Hepatocyte (in vitro differentiated cells): ENCODE measurements at regions not wholly inside any gene's neighbourhood (a gene's known extent, or its start where the extent isn't known, plus 50 kb on each side); places are given as distances from the start of the nearest gene placed in this dataset.
"Not testable (repeated sequence)": the region's sequence is repeated elsewhere in the genome, so short reads cannot be mapped to it uniquely, and the experiment has no call there.

ENCODE experiments used
- DNase-seq: peaks from one replicate; pipeline ENCODE4 v3.0.0-alpha.2; 2016; ENCODE audit warnings: low spot score
- H2AFZ ChIP-seq: fragments of 200-600 bp; sonication (generic); 2 replicates; pipeline ENCODE4 v1.6.0; 2016; ENCODE audit warnings: antibody characterized with exemption, mild to moderate bottlenecking
- H3K27ac ChIP-seq: fragments of 200-600 bp; sonication (generic); 2 replicates; pipeline ENCODE4 v1.5.1; 2016; ENCODE audit warnings: mild to moderate bottlenecking
- H3K27me3 ChIP-seq: fragments of 200-600 bp; sonication (generic); 2 replicates; pipeline ENCODE4 v1.6.1; 2016
- H3K36me3 ChIP-seq: fragments of 200-600 bp; sonication (generic); replicated peaks from 2 replicates; pipeline ENCODE4 v1.5.1; 2016; ENCODE audit warnings: low read depth; ENCODE audit not compliant: insufficient read depth
- H3K4me1 ChIP-seq: fragments of 200-600 bp; sonication (generic); 2 replicates; pipeline ENCODE4 v1.5.1; 2016; ENCODE audit warnings: mild to moderate bottlenecking, moderate library complexity; ENCODE audit not compliant: insufficient read depth
- H3K4me2 ChIP-seq: fragments of 200-600 bp; sonication (generic); 2 replicates; pipeline ENCODE4 v1.6.0; 2016
- H3K4me3 ChIP-seq: fragments of 200-600 bp; sonication (generic); 2 replicates; pipeline ENCODE4 v1.5.1; 2016; ENCODE audit warnings: mild to moderate bottlenecking
- H3K79me2 ChIP-seq: fragments of 200-600 bp; sonication (generic); 2 replicates; pipeline ENCODE4 v1.6.0; 2017; ENCODE audit warnings: mild to moderate bottlenecking
- H3K9me2 ChIP-seq: fragments of 200-600 bp; sonication (generic); replicated peaks from 2 replicates; pipeline ENCODE4 v1.6.0; 2017; ENCODE audit warnings: mild to moderate bottlenecking; ENCODE audit not compliant: insufficient read depth
- H3K9me3 ChIP-seq: fragments of 200-600 bp; sonication (generic); 2 replicates; pipeline ENCODE4 v1.5.1; 2016; ENCODE audit warnings: low read depth, mild to moderate bottlenecking
- H4K20me1 ChIP-seq: fragments of 200-600 bp; sonication (generic); 2 replicates; pipeline ENCODE4 v1.6.0; 2016; ENCODE audit warnings: mild to moderate bottlenecking; ENCODE audit not compliant: insufficient read depth, poor library complexity, severe bottlenecking
- WGBS: methylation state at CpG from one replicate; pipeline ENCODE4 v1.1.6; 2016; ENCODE audit warnings: low lambda C conversion rate; ENCODE audit errors: missing lambda C conversion rate; 5-methylcytosine and 5-hydroxymethylcytosine counted together

DNA sequence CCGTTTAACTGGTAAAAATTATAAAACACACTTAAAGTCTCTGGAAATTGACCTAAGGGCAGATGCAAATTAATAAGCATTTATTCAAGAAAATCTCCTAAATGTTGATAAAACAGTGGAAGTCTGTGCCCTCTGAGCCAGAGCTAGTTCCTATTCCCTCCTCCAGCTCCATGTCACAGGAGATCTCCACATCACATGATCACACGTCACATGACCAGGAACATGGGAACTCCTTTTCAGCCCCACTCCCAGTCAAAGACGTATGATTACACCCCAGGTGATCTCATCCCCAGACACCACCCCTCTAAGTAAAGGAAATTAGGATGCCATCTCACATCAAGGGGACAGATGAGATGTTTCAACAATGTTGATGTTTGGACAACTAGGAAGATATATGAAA is 237.7 kb upstream of the FRG1 start:
- WGBS = 88% methylated on average over 3 of the region's 3 CpGs
- not testable (repeated sequence) for H3K9me2 ChIP-seq, H3K27ac ChIP-seq, H3K27me3 ChIP-seq, H3K9me3 ChIP-seq, H4K20me1 ChIP-seq, H3K36me3 ChIP-seq, H3K79me2 ChIP-seq, H3K4me1 ChIP-seq, DNase-seq, H3K4me2 ChIP-seq, H3K4me3 ChIP-seq, H2AFZ ChIP-seq

DNA sequence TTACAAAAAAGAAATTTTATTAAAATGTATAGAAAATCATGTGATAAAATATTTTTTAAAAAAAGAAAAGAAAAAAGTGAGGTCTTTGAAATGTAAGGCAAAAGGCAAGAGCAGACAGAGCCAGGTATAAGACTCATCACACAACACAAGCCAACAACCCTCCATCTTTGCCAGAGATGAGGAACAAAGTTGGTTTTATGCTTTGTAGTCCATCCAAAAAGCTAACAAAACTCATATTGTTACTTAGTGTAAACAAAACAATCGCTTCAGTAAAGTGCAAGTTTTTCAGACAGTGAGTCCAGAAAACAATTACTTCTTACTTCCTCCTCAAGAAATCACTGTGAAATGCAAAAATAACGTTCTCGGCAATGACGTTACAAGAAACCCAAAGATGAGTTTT is 233.9 kb upstream of the FRG1 start:
- H3K36me3 ChIP-seq, H3K4me3 ChIP-seq, H3K79me2 ChIP-seq, H3K9me3 ChIP-seq, H3K9me2 ChIP-seq, H3K4me2 ChIP-seq, H4K20me1 ChIP-seq, H3K27me3 ChIP-seq, H3K27ac ChIP-seq, DNase-seq, H2AFZ ChIP-seq, H3K4me1 ChIP-seq: not testable (repeated sequence)
- 80% methylated on average over 4 of the region's 4 CpGs for WGBS

DNA sequence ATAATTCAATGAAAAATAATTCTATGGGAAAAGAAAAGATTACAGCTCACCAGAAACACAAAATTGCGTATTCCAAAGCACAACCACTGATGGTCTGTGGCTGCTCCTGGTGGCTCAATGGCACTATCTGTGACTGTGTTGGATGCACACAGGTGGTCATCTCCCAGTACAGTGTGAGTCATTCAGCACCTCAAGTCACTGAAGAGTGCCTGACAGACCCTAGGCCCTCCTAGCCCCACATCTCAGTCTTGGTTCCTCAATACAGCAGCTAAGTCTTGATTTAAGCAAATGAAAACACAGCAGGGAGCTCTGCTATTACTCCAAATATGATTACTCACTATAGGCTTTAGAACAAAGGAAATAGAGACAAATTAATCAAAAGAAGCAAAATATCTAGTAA is 233.4 kb upstream of the FRG1 start:
- not testable (repeated sequence) for H3K4me3 ChIP-seq, H3K79me2 ChIP-seq, H3K27ac ChIP-seq, H3K9me2 ChIP-seq, H4K20me1 ChIP-seq, H3K36me3 ChIP-seq, H3K4me1 ChIP-seq, H3K9me3 ChIP-seq, DNase-seq, H3K27me3 ChIP-seq, H3K4me2 ChIP-seq, H2AFZ ChIP-seq
- WGBS = 100% methylated on average over 1 of the region's 1 CpG

DNA sequence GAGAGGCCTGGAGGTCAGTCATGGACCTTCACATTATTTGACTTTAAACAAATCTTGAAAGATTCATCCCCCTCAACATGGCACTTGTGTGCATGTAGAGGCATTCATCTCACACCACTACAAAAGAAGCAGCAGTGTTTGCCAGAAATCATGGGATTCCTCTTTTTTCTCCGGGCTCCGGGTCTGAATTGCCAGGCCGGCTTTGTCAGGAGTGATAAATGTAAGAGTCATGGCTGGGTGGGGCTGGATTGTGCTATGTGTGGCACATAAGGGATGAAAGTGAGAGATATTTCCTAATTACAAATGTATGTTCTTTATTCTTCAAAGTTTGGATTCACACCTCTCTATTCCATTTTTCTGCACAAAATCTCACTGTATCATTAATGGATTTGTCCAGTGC is 228.7 kb upstream of the FRG1 start:
- not testable (repeated sequence) for H3K9me2 ChIP-seq, DNase-seq, H4K20me1 ChIP-seq, H3K9me3 ChIP-seq, H3K36me3 ChIP-seq, H3K4me1 ChIP-seq, H2AFZ ChIP-seq, H3K4me2 ChIP-seq, H3K27ac ChIP-seq, H3K27me3 ChIP-seq, H3K79me2 ChIP-seq, H3K4me3 ChIP-seq
- WGBS = 92% methylated on average over 3 of the region's 3 CpGs

DNA sequence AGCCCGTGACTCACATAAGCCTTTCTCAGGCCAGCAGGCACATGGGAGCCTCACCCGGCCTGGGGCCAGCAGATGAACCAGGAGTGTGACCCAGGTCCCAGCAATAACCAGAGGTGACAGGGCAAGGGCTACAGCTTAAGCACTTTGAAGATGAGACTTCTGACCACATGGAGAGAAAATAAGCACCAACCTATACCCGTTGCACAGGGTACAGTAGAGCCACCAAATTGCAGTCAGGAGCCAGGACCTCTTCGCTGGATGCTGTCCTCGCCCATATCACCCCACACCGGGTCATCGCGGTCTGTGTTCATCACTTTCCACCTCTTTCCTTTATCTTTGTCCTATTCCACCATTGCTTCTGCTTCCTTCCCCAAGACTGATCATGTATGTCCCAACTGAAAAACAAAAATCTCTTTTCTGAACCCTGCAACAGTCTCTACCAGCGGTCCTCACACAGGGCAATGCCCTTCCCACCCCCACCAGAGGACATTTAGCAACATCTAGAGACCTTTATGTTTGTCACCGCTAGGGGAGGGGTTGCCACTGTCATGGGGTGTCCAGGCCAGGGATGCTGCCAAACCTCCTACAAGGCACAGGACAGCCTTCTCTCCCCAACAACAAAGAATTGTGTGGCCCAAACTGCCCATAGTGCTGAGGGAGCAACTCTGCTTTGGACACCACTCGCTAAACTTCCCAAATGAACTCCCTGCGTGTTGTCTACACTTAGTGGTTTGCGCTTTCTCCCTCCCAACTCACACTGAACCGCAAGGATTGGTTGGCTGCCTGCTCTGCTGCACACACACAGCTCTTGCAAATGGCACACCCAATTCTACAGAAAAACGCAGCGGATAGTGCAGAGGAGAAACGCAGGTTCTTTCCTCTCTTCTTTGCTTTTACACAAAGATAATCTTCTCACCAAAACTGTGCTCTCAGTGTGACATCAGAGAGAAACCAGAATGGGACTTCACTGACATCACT is 219.4 kb upstream of the FRG1 start:
- H3K79me2 ChIP-seq, H3K36me3 ChIP-seq, DNase-seq, H4K20me1 ChIP-seq, H3K27me3 ChIP-seq, H2AFZ ChIP-seq, H3K9me3 ChIP-seq, H3K4me1 ChIP-seq, H3K9me2 ChIP-seq, H3K27ac ChIP-seq, H3K4me3 ChIP-seq, H3K4me2 ChIP-seq: not testable (repeated sequence)
- WGBS = 93% methylated on average over 17 of the region's 17 CpGs

DNA sequence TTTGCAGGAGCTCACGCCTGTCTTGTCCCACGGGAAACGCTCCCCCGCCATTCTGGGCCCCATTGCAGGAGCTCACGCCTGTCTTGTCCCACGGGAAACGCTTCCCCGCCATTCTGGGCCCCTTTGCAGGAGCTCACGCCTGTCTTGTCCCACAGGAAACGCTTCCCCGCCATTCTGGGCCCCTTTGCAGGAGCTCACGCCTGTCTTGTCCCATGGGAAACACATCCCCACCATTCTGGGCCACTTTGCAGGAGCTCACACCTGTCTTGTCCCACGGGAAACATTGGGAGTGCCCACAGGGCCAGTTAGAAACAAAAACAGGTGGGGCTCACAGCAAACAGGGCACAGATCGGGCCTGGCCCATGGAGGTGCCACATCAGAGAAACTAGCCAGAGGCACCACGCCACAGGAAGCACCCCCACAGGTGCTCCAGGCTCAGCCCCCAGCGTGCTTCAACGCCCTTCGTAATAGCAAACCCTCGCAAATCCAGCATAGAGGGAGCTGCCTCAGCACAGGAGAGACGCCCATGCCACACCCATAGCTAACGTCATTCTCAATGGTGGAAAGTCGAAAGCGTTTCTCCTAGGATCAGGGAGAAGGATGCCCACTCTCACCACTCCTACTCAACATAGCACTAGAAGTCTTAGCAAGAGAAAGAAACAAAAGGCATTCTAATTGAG is 218.2 kb upstream of the FRG1 start:
- not testable (repeated sequence) for H3K79me2 ChIP-seq, H4K20me1 ChIP-seq, H3K27me3 ChIP-seq, H3K9me3 ChIP-seq, H3K36me3 ChIP-seq, H3K4me1 ChIP-seq, H3K27ac ChIP-seq, H2AFZ ChIP-seq, H3K4me3 ChIP-seq, H3K4me2 ChIP-seq, H3K9me2 ChIP-seq, DNase-seq
- 91% methylated on average over 15 of the region's 23 CpGs for WGBS

DNA sequence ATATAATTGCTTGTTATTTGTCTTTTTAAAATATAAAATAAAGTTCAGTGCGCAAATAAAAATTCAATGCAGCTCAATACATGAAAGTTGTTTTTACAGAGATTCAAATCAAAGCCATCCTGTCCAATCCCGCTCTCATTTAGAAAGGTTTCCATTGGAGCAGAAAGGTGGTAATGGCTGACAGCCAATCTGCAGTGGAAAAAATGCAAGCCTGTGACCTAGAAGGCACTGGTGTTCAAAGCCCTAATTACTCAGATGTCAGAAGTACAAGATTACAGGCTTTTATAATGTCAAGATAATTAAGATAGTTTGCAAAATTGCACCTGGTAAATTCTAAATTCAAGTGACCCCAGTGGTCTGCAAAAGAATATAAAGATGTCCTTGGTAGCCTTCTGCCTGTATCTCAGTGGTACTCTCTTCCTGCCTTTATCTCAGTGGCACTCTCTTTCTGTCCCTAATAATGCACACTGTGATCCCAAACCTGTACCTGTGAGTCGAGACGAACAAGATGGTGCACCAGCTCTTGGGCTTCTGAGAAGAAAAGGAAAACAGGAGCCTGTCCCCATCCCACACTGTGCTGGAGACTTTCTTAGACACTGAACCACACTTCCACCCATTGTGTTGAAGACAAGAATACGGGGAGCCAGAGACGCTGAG is 212.6 kb upstream of the FRG1 start:
- not testable (repeated sequence) for H2AFZ ChIP-seq, H3K27ac ChIP-seq, H3K9me3 ChIP-seq, H3K4me2 ChIP-seq, H3K36me3 ChIP-seq, H4K20me1 ChIP-seq, H3K79me2 ChIP-seq, H3K4me3 ChIP-seq, H3K4me1 ChIP-seq, H3K27me3 ChIP-seq, DNase-seq, H3K9me2 ChIP-seq
- 87% methylated on average over 5 of the region's 6 CpGs for WGBS

DNA sequence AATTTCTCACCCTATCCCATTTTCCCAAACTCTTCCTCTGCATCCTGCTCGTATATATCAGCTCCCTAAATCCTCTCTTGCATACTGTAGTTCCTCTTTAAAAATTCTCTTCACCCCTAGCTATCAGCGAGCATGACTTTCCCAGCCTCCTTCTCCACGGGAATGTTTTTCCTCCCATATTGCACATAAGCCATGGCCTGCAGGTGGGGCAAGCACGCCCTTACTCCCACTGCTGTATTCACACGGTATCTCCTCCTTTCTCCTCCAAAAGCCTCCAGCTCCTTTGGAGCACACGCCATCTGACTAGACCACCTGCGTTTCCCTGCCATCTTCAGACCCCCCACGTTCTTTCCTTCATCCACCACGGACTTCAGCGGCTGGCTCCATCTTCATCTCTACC is 208.7 kb upstream of the FRG1 start:
- WGBS = 85% methylated on average over 10 of the region's 10 CpGs

More for the DNA sequence above, 208.7 kb upstream of the FRG1 start:
- H3K4me2 ChIP-seq, H3K27ac ChIP-seq, H3K4me1 ChIP-seq, H3K27me3 ChIP-seq, H3K4me3 ChIP-seq, H3K79me2 ChIP-seq, H3K36me3 ChIP-seq, DNase-seq, H3K9me3 ChIP-seq, H4K20me1 ChIP-seq, H3K9me2 ChIP-seq, H2AFZ ChIP-seq: not testable (repeated sequence)
